SU-DHL-6 (cell line): ENCODE measurements at regions not wholly inside any gene's neighbourhood (a gene's known extent, or its start where the extent isn't known, plus 50 kb on each side); places are given as distances from the start of the nearest gene placed in this dataset.

Source experiments
- H2AFZ ChIP-seq: fragments of 200-600 bp; sonication (generic); 2 replicates; pipeline ENCODE4 v1.6.1; 2014; ENCODE audit warnings: low read depth, mild to moderate bottlenecking, moderate library complexity, mixed read lengths, antibody characterized with exemption, low read length; ENCODE audit not compliant: severe bottlenecking
- H3F3A ChIP-seq: fragments of 200-600 bp; shearing (Covaris generic); 2 replicates; pipeline ENCODE4 v1.6.0; 2016; ENCODE audit warnings: antibody characterized with exemption, mild to moderate bottlenecking; ENCODE audit not compliant: insufficient read depth
- H3K27ac ChIP-seq: fragments of 200-600 bp; sonication (generic); 2 replicates; pipeline ENCODE4 v1.5.1; 2016; ENCODE audit warnings: low read depth, mild to moderate bottlenecking, low read length, moderate library complexity, mixed read lengths
- H3K27me3 ChIP-seq: fragments of 200-600 bp; sonication (generic), shearing (Covaris generic); 2 replicates; pipeline ENCODE4 v1.6.0; 2014; ENCODE audit warnings: mild to moderate bottlenecking, low read length
- H3K36me3 ChIP-seq: fragments of 200-600 bp; sonication (generic); 2 replicates; pipeline ENCODE4 v1.6.1; 2014; ENCODE audit warnings: mild to moderate bottlenecking, low read length, mixed read lengths
- H3K4me2 ChIP-seq: fragments of 300-600, 200-600 bp; shearing (Covaris generic), sonication (generic); 2 replicates; pipeline ENCODE4 v1.6.0; 2014; ENCODE audit warnings: low read length, low read depth, mild to moderate bottlenecking; ENCODE audit not compliant: poor library complexity, severe bottlenecking
- H3K4me3 ChIP-seq: fragments of 200-600 bp; sonication (generic); 2 replicates; pipeline ENCODE4 v1.5.1; 2014; ENCODE audit warnings: antibody characterized with exemption, low read length, mild to moderate bottlenecking, mixed read lengths; ENCODE audit not compliant: insufficient read depth, poor library complexity, severe bottlenecking
- H3K79me2 ChIP-seq: fragments of 200-600 bp; sonication (generic); 2 replicates; pipeline ENCODE4 v1.6.1; 2014; ENCODE audit warnings: mild to moderate bottlenecking, low read length, moderate library complexity; ENCODE audit not compliant: insufficient read depth
- H3K9ac ChIP-seq: fragments of 200-600 bp; sonication (generic); 2 replicates; pipeline ENCODE4 v1.7.0; 2014; ENCODE audit warnings: mild to moderate bottlenecking, low read length
- H3K9me2 ChIP-seq: fragments of 200-600 bp; sonication (generic); replicated peaks from 2 replicates; pipeline ENCODE4 v1.6.1; 2014; ENCODE audit warnings: low read length; ENCODE audit not compliant: insufficient read depth
- H3K9me3 ChIP-seq: fragments of 200-600 bp; sonication (generic); 2 replicates; pipeline ENCODE4 v1.6.1; 2014; ENCODE audit warnings: low read length, mixed read lengths; ENCODE audit not compliant: insufficient read depth
- H4K20me1 ChIP-seq: fragments of 200-600 bp; sonication (generic); 2 replicates; pipeline ENCODE4 v1.6.1; 2014; ENCODE audit warnings: low read depth, mild to moderate bottlenecking, antibody characterized with exemption, low read length, moderate library complexity, mixed read lengths
- EZH2phosphoT487 ChIP-seq: fragments of 200-600 bp; sonication (generic), shearing (Covaris generic); conservative IDR thresholded peaks from 2 replicates; pipeline ENCODE4 v1.6.1; 2018; ENCODE audit warnings: mild to moderate bottlenecking, antibody characterized with exemption, low read length, moderate library complexity, mixed read lengths
- TF ChIP-seq, protein P1 (sequence below): fragments of 200-600 bp; sonication (generic); IDR thresholded peaks from one replicate; pipeline ENCODE4 v1.5.1; 2017; ENCODE audit warnings: antibody characterized with exemption, mild to moderate bottlenecking, low read length, moderate library complexity; ENCODE audit not compliant: insufficient read depth, poor library complexity, severe bottlenecking

DNA sequence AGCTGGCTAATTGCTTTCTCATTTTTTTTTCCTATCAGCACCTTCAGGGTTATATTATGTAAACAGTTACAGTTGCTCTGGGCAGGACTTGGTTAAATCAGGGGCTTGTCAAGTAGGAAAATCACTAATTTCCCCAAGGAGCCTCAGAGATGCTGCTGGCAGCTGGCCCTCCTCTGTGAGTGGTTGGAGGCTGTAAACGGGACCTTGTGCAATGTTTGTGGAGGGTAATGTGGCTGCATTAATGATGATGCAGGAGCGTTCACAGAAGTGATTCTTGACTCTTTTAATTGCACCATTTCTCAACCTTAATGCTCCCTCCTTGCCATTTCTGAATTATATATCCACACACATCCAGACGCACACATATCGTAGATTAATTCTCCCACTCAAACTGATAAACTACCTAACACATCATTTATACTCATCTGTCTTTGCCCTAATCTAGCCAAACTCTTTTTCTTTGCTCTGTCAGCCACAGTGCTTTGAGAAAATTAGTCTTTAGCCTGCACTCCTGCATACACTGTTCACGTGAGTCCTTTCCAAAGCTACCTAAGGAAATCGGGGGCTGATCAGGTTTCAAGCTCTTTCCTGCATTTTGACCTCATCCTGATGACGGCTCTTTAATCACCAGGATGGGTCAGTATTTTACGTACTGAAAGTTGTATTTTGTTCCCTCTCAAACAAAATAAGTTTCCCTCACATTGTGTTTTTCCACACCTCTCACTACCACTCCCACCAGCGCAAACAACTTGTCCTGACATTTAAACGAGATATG is 154.4 kb upstream of the PIRT start:
- Histone ChIP-seq H3K9me3 (no peaks in the 10 kb centered on the region), H4K20me1 (no peaks in the 10 kb centered on the region), H3K27ac (no peak overlapping the region), H3K9me2 (no peaks in the 10 kb centered on the region), H3K36me3 (no peaks in the 10 kb centered on the region), H2AFZ (no peak overlapping the region), H3K4me2 (no peak overlapping the region), H3K4me3 (no peak overlapping the region), H3K79me2 (no peaks in the 10 kb centered on the region), H3K9ac (no peak overlapping the region), H3F3A (no peaks in the 10 kb centered on the region), H3K27me3 (no peaks in the 10 kb centered on the region)
- TF ChIP-seq, protein P1, sequence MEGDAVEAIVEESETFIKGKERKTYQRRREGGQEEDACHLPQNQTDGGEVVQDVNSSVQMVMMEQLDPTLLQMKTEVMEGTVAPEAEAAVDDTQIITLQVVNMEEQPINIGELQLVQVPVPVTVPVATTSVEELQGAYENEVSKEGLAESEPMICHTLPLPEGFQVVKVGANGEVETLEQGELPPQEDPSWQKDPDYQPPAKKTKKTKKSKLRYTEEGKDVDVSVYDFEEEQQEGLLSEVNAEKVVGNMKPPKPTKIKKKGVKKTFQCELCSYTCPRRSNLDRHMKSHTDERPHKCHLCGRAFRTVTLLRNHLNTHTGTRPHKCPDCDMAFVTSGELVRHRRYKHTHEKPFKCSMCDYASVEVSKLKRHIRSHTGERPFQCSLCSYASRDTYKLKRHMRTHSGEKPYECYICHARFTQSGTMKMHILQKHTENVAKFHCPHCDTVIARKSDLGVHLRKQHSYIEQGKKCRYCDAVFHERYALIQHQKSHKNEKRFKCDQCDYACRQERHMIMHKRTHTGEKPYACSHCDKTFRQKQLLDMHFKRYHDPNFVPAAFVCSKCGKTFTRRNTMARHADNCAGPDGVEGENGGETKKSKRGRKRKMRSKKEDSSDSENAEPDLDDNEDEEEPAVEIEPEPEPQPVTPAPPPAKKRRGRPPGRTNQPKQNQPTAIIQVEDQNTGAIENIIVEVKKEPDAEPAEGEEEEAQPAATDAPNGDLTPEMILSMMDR: no peak
- TF ChIP-seq EZH2phosphoT487: no peak

GRCh38 chr17:10987786-10988185 is 149.9 kb upstream of the PIRT start:
- H3K4me3 ChIP-seq: no peak overlapping the region
- no peaks in the 10 kb centered on the region for H3K79me2 ChIP-seq
- H3K36me3 ChIP-seq: no peaks in the 10 kb centered on the region
- H3K27ac ChIP-seq: no peak overlapping the region
- no peak for TF ChIP-seq EZH2phosphoT487
- TF ChIP-seq, protein P1: no peak
- no peaks in the 10 kb centered on the region for H3K27me3 ChIP-seq
- no peaks in the 10 kb centered on the region for H3F3A ChIP-seq
- H4K20me1 ChIP-seq: no peaks in the 10 kb centered on the region
- no peaks in the 10 kb centered on the region for H3K9me2 ChIP-seq
- no peak overlapping the region for H2AFZ ChIP-seq
- H3K9me3 ChIP-seq: no peaks in the 10 kb centered on the region
- H3K4me2 ChIP-seq: no peak overlapping the region
- no peak overlapping the region for H3K9ac ChIP-seq

- no peak overlapping the region for H3K4me2 ChIP-seq
- no peaks in the 10 kb centered on the region for H3K36me3 ChIP-seq
- no peaks in the 10 kb centered on the region for H3K27me3 ChIP-seq
- no peaks in the 10 kb centered on the region for H3K9me2 ChIP-seq
- no peak overlapping the region for H3K27ac ChIP-seq
- H3F3A ChIP-seq: no peaks in the 10 kb centered on the region
- H2AFZ ChIP-seq: no peak overlapping the region
- TF ChIP-seq EZH2phosphoT487: no peak
- TF ChIP-seq, protein P1: no peak
- H3K9ac ChIP-seq: no peak overlapping the region
- no peak overlapping the region for H3K4me3 ChIP-seq
- H4K20me1 ChIP-seq: no peaks in the 10 kb centered on the region
- no peaks in the 10 kb centered on the region for H3K9me3 ChIP-seq
- H3K79me2 ChIP-seq: no peaks in the 10 kb centered on the region
Measured at GRCh38 chr17:10984220-10984619, 146.3 kb upstream of the PIRT start.
